Activated naive CD4-positive, alpha-beta T cell treated with anti-CD3 and anti-CD28 coated beads, Interleukin-2, amount 50 U/mL, for 24 hours (primary cell): ENCODE measurements at regions not wholly inside any gene's neighbourhood (a gene's known extent, or its start where the extent isn't known, plus 50 kb on each side); places are given as distances from the start of the nearest gene placed in this dataset.

Experiments used
- H3K27ac Mint-ChIP-seq: one replicate; pipeline ENCODE4 v1.8.0; 2021; ENCODE audit warnings: mild to moderate bottlenecking, mixed read lengths
- H3K27me3 Mint-ChIP-seq: one replicate; pipeline ENCODE4 v1.8.0; 2021; ENCODE audit warnings: mixed read lengths
- H3K36me3 Mint-ChIP-seq: one replicate; pipeline ENCODE4 v1.8.0; 2021; ENCODE audit warnings: mixed read lengths
- H3K4me1 Mint-ChIP-seq: one replicate; pipeline ENCODE4 v1.8.0; 2021; ENCODE audit warnings: mixed read lengths
- H3K4me3 Mint-ChIP-seq: one replicate; pipeline ENCODE4 v1.8.0; 2021; ENCODE audit warnings: mild to moderate bottlenecking, mixed read lengths
- H3K9me3 Mint-ChIP-seq: one replicate; pipeline ENCODE4 v1.8.0; 2021; ENCODE audit warnings: mixed read lengths

DNA sequence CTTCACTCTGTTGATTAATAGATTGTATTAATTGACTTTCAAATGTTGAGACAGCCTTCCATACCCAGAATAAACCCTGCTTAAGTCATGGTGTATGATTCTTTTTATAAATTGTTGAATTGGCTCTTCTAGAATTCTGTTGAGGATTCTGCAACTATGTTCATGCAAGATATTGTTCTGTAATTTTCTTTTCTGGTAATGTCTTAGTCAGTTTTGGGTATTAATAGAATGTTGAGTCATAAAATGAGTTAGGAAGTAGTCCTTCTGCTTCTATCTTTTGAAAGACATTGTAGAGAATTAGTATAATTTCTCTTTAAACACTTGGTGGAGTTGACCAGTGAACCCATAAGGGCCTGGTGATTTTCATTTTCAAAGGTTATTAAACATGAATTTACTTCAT lies 958.9 kb downstream of the LRFN5 start:
- Mint-ChIP-seq H3K4me1 (no peaks in the 10 kb centered on the region), H3K27me3 (no peaks in the 10 kb centered on the region), H3K27ac (no peak overlapping the region), H3K36me3 (no peaks in the 10 kb centered on the region), H3K9me3 (peaks cover 3% of the 10 kb centered on the region), H3K4me3 (no peak overlapping the region)

DNA sequence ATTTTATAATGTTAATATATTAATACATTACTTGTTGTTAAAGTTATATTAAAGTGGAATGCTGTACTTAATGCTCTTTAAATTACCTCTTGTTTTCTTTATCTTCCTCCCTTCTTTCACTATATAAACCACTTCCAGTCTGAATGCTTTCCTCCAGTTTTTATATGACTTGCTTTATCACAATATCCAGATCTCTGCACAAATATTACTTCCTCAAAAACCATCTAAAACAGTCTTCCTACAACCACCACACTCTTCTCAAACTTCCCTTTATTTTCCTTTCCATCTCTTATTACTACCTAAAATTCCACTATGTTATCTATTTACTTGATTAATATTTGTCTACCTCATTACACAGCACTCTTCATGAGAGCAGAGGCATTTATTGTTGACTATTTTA lies 956.6 kb downstream of the LRFN5 start:
- Mint-ChIP-seq H3K27me3 (no peaks in the 10 kb centered on the region), H3K27ac (no peak overlapping the region), H3K9me3 (peaks cover 3% of the 10 kb centered on the region), H3K4me3 (no peak overlapping the region), H3K4me1 (no peaks in the 10 kb centered on the region), H3K36me3 (no peaks in the 10 kb centered on the region)

DNA sequence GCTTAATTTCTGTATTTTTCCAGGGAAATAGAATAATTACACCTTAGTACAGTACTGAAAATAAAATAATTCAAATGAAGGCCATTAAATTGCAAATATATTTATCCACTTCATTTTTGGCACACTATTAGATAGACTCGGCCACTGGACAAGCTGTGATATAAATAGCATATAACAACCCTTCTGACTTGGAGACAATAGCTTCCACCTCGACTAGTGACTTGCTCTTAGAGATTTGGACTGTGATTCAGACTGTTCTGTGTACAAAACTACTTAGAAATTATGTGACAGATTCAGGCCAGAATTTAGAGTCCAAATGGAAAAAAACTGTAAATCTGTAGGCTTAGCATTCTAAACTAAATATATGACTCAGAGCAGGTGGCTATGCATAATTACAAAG lies 949.9 kb downstream of the LRFN5 start:
- H3K27ac Mint-ChIP-seq, result no peak overlapping the region
- no peaks in the 10 kb centered on the region for H3K36me3 Mint-ChIP-seq
- no peaks in the 10 kb centered on the region for H3K9me3 Mint-ChIP-seq
- no peaks in the 10 kb centered on the region for H3K27me3 Mint-ChIP-seq
- no peaks in the 10 kb centered on the region for H3K4me1 Mint-ChIP-seq
- no peak overlapping the region for H3K4me3 Mint-ChIP-seq

DNA sequence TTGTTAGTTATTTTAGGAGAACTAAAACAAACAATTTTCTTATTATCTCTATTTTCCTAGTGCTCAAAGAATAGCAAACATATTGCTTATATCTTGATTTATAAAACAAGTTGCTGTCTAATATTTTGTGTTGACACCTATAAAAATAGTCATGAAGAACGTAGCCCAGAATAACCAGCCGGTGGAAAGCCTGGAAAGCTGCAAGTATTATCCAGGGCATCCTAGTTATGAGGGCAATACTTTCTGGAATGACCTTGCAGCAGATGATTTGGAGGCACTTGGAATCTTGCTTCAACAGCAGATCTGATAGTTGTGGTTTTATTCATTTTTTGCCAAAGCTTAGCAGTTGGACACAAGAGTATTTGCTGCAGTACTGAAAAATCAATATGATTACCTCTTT lies 948.7 kb downstream of the LRFN5 start:
- Mint-ChIP-seq H3K4me1 (no peaks in the 10 kb centered on the region), H3K4me3 (no peak overlapping the region), H3K27me3 (no peaks in the 10 kb centered on the region), H3K9me3 (no peaks in the 10 kb centered on the region), H3K36me3 (no peaks in the 10 kb centered on the region), H3K27ac (no peak overlapping the region)

DNA sequence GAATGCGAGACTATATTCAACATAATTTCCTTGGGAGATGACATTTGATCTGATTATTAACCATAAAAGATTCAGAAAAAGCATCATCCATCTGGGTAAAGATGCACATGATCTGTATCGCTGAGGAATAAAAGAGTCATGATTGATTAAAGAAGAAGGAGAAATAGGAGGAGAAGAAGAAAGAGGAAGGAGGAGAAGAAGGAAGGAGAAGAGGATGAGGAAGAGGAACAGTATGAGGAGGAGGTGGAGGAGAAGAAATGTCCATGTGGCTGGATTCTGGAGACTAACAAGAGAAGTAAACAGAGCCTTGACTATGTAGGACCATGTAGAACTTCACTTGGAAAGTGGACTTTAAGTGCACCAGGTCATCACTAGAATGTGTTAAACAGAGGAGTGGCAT lies 947.4 kb downstream of the LRFN5 start:
- Mint-ChIP-seq H3K4me3 (no peak overlapping the region), H3K36me3 (no peaks in the 10 kb centered on the region), H3K4me1 (no peaks in the 10 kb centered on the region), H3K9me3 (peaks cover 2% of the 10 kb centered on the region), H3K27me3 (no peaks in the 10 kb centered on the region), H3K27ac (no peak overlapping the region)

DNA sequence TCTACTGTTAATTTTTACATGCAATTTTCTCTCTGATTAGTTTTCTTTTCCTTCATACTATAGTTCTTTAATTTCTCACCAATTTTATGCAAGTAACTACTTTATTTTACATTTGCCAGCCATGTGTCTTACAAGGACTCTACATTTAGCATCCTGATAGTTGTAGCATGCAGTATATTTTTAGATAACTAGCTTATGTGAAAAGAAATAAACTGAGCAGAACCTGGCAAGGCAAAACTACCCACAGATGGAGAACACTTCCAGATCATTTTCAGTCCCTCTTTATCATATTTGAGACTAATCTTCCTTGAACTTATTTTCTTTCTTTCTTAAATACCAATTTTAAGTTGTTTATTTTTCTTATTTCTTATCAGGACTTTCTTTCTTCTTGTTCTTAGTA lies 943.6 kb downstream of the LRFN5 start:
- no peaks in the 10 kb centered on the region for H3K36me3 Mint-ChIP-seq
- no peaks in the 10 kb centered on the region for H3K4me1 Mint-ChIP-seq
- H3K27ac Mint-ChIP-seq, result no peak overlapping the region
- peaks cover 5% of the 10 kb centered on the region for H3K9me3 Mint-ChIP-seq
- no peaks in the 10 kb centered on the region for H3K27me3 Mint-ChIP-seq
- no peak overlapping the region for H3K4me3 Mint-ChIP-seq

DNA sequence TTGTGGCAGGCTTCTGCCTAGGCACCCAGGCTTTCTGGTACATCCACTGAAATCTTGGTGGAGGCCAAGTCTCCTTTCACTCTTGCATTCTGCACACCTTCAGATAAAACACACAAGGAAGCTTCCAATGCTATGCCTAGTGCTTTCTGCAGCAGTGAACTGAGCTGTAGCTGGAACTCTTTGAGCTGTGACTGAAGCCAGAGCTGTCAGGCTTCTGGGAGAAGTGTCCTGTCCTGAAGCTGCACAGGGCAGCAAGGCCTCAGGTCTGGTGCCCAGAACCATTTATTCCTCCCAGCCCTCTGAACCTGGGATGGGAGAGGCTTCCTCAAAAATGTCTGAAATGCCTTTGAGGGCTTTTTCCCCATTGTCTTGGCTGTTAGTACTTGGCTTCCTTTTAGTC lies 941.7 kb downstream of the LRFN5 start:
- no peak overlapping the region for H3K27ac Mint-ChIP-seq
- H3K27me3 Mint-ChIP-seq, result no peaks in the 10 kb centered on the region
- no peaks in the 10 kb centered on the region for H3K4me1 Mint-ChIP-seq
- H3K36me3 Mint-ChIP-seq, result no peaks in the 10 kb centered on the region
- no peak overlapping the region for H3K4me3 Mint-ChIP-seq
- peaks cover 5% of the 10 kb centered on the region for H3K9me3 Mint-ChIP-seq

DNA sequence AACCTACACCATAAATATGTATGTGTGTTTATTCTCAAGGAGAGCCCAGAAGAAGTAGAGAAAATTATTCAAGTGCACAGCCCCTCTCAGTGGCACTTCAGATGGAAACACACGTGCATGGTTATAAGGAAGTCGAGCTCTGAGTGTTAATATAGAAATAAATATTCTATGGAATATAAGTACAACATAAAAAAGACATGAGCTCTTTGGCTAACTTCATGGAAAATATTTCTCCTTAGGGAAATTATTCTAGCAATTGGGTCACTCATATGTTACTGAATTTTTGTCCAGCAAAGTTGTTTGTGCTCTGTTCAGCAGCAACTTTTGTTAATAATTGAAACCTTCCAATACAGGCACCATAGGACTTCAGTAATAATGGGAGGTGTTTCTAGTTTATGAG lies 939.0 kb downstream of the LRFN5 start:
- H3K27ac Mint-ChIP-seq, result no peak overlapping the region
- H3K36me3 Mint-ChIP-seq, result no peaks in the 10 kb centered on the region
- H3K27me3 Mint-ChIP-seq, result no peaks in the 10 kb centered on the region
- H3K9me3 Mint-ChIP-seq, result peaks cover 11% of the 10 kb centered on the region
- H3K4me3 Mint-ChIP-seq, result no peak overlapping the region
- no peaks in the 10 kb centered on the region for H3K4me1 Mint-ChIP-seq

DNA sequence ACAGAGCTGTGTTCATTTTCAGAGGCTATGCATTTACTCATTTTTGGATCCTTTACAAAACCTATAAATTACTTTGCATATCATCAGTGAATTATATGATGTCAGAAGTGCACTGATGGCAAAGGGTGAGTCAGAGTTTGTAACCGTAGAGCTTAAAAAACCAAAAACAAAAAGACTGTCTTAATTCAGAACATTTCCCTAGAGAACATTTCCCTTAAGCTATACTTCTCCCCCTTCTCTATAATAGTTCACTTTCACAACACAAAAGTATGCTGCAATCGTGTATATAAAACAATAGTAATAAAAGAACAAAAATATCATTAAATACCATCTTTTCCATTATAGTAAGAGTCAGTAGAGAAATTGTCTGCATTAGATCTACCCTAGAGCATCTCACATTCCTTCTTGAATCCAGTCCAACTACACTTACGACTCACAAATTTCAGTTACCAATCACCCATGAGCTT lies 934.9 kb downstream of the LRFN5 start:
- Mint-ChIP-seq H3K36me3 (no peaks in the 10 kb centered on the region), H3K27me3 (no peaks in the 10 kb centered on the region), H3K4me1 (no peaks in the 10 kb centered on the region), H3K27ac (no peak overlapping the region), H3K9me3 (peaks cover 13% of the 10 kb centered on the region), H3K4me3 (no peak overlapping the region)

DNA sequence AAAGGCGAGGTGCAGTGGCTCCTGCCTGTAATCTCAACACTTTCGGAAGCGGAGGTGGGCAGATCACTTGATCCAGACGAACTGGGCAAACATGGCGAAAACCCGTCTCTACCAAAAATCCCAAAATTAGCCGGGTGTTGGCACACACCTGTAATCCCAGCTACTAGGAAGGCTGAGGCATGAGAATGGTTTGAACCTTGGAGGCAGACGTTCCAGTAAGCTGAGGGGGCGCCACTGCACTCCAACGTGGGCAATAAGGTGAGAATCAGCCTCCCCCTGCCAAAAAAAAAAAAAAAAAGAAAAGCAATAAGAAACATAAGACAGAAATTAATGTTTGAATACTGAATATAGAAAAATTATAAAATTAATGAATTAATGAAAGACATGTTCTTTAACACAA lies 928.7 kb downstream of the LRFN5 start:
- Mint-ChIP-seq H3K9me3 (peaks cover 7% of the 10 kb centered on the region), H3K27ac (no peak overlapping the region), H3K36me3 (no peaks in the 10 kb centered on the region), H3K4me1 (no peaks in the 10 kb centered on the region), H3K4me3 (no peak overlapping the region), H3K27me3 (no peaks in the 10 kb centered on the region)

DNA sequence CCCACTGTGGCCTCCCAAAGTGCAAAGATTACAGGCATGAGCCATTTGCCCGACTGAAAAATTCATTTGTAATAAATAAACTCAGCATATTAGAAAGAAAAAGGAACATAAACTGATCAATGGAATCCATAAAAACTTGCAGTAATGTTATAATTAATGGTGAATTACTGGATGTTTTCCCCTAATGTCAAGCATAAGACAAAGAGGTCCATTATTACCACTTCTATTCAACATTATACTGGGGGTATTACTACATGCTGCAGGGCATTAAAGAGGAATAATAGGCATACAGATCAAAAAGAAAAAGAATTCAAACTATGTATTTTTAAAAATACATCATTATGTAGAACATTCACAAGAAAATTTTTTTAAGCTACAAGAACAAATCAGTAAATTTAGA lies 926.8 kb downstream of the LRFN5 start:
- no peaks in the 10 kb centered on the region for H3K36me3 Mint-ChIP-seq
- H3K4me1 Mint-ChIP-seq, result no peaks in the 10 kb centered on the region

DNA sequence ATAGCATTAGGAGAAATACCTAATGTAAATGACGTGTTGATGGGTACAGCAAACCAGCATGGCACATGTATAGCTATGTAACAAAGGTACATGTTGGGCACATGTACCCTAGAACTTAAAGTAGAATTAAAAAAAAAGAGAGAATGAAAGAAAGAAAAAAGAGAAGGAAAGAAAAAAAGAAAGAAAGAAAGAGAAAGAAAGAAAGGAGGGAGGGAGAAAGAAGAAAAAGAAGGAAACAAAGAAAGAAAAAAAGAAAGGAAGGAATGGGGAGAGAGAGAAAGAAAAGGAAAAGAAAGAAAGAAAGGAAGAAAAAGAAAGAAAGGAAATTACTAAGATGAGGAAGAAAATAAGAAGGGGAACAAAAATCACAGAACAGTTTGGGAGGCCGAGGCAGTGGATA lies 925.5 kb downstream of the LRFN5 start:
- Mint-ChIP-seq H3K4me1 (no peaks in the 10 kb centered on the region), H3K9me3 (no peaks in the 10 kb centered on the region), H3K36me3 (no peaks in the 10 kb centered on the region), H3K27ac (no peak overlapping the region), H3K27me3 (no peaks in the 10 kb centered on the region), H3K4me3 (no peak overlapping the region)

More for the DNA sequence above, 926.8 kb downstream of the LRFN5 start:
- H3K9me3 Mint-ChIP-seq, result peaks cover 7% of the 10 kb centered on the region
- no peaks in the 10 kb centered on the region for H3K27me3 Mint-ChIP-seq
- no peak overlapping the region for H3K4me3 Mint-ChIP-seq
- H3K27ac Mint-ChIP-seq, result no peak overlapping the region

DNA sequence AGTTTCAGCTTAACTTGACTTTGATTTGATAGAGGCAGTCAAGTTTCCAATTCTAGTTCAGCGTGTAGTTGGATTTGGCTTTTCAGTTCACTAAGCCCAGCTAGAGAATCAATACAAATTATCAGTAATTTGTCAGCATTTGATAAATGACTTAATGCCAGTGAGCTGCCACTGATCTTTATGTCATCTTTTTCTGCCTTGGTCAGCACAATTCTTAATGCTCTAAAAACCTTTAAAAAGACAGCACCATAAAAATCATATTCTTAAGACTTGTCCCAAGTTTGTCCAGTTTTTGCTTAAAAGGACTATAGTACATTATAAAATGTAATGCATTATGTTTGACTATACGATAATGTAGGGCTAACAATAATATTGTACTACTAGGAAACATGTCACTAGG lies 920.5 kb downstream of the LRFN5 start:
- Mint-ChIP-seq H3K27ac (no peak overlapping the region), H3K4me1 (no peaks in the 10 kb centered on the region), H3K36me3 (no peaks in the 10 kb centered on the region), H3K4me3 (no peak overlapping the region), H3K9me3 (peaks cover 7% of the 10 kb centered on the region), H3K27me3 (no peaks in the 10 kb centered on the region)

DNA sequence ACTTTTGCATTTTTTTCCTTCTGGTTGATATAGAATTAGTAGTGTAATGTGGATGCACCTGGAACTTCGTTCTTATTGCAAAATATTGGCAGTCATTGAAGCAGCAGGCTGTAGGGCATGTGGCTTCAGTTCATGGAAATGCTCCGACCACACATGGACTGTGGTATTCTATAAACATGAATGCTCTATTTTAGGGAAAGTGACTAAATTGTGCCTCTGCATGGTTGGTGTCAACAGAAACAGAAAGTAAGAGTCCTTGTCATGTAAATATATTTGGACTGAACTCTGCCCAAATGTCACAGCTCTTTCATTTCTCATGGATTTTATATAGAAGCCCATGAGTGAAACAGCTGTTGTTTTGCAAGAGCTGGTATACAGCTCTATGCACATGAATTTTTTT lies 917.0 kb downstream of the LRFN5 start:
- no peaks in the 10 kb centered on the region for H3K36me3 Mint-ChIP-seq
- no peaks in the 10 kb centered on the region for H3K27me3 Mint-ChIP-seq
- no peak overlapping the region for H3K4me3 Mint-ChIP-seq
- no peak overlapping the region for H3K27ac Mint-ChIP-seq
- H3K9me3 Mint-ChIP-seq, result peaks cover 9% of the 10 kb centered on the region
- no peaks in the 10 kb centered on the region for H3K4me1 Mint-ChIP-seq

DNA sequence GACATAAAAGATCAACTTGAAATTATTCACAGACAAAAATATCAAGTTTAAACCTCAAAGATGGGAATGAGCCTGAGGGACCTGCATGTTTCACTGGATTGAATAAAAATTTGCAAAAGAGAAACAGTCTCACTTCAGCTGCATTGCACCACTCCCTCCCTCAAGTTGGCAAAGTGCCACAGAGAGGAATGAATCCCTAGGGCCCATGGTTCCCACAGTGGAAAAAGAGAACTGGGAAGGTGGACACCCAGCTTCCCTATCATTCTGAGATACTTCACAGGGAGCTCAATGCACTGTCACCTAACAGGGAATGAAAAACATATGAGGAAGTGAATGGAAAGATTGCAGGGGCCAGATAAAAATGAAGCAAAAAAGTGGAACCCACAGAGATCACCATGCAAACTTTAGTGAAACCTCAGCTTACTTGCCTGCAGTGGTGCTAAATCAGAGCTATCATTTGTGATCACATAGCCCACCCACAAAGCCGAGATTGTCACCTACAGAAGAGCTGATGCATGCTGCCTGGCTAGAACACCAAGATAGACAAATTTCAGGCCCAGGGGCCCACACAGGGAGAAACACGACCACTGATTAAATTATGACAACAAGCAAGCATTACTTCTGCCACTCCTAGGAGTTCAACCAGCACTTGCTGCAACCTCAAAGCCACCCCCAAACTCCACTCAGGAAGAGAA lies 911.3 kb downstream of the LRFN5 start:
- no peak overlapping the region for H3K27ac Mint-ChIP-seq
- H3K4me1 Mint-ChIP-seq, result no peaks in the 10 kb centered on the region
- H3K4me3 Mint-ChIP-seq, result no peak overlapping the region
- no peaks in the 10 kb centered on the region for H3K27me3 Mint-ChIP-seq
- H3K9me3 Mint-ChIP-seq, result peaks cover 9% of the 10 kb centered on the region
- H3K36me3 Mint-ChIP-seq, result no peaks in the 10 kb centered on the region

DNA sequence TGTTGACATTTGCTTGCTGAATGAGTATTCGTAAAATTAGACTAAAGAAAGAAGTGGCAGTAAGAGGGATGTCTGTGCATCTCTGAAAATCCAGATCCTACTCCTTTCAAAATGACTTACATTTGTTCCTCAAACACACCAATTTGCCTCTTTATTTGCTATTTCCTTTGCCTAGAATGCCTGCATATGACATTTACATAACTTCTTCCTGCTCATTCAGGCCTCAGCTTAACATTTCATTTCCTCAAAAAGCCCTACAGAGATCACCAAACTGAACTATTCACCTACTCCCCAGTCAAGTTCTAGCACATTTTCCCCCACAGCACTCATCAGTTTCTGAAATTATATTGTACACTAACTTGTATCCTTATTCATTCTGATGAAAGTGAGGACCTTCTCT lies 907.2 kb downstream of the LRFN5 start:
- Mint-ChIP-seq H3K9me3 (peaks cover 3% of the 10 kb centered on the region), H3K4me1 (no peaks in the 10 kb centered on the region), H3K4me3 (no peak overlapping the region), H3K27me3 (no peaks in the 10 kb centered on the region), H3K27ac (no peak overlapping the region), H3K36me3 (no peaks in the 10 kb centered on the region)

DNA sequence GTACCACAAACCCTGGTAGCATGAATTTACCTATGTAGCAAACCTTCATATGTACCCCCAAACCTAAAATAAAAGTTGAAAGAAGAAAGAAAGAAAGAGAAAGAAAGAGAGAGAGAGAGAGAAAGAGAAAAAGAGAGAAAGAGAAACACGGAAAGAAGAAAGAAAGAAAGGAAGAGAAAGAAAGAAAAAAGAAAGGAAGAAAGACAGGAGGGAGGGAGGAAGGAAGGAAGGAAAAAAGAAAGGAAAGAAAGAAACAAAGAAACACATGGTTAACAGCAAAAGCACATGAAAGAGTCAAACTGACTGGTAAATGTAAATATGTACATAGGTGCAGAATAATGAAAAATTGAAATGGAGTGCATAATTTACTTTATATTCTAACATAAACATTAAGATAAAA lies 903.4 kb downstream of the LRFN5 start:
- Mint-ChIP-seq H3K27me3 (no peaks in the 10 kb centered on the region), H3K4me1 (no peaks in the 10 kb centered on the region), H3K36me3 (no peaks in the 10 kb centered on the region), H3K4me3 (no peak overlapping the region), H3K9me3 (peaks cover 14% of the 10 kb centered on the region), H3K27ac (no peak overlapping the region)
